ENCODE measurements at regions not wholly inside any gene's neighbourhood (a gene's known extent, or its start where the extent isn't known, plus 50 kb on each side); places are given as distances from the start of the nearest gene placed in this dataset.
"Not testable (repeated sequence)": the region's sequence is repeated elsewhere in the genome, so short reads cannot be mapped to it uniquely, and the experiment has no call there.

DNA sequence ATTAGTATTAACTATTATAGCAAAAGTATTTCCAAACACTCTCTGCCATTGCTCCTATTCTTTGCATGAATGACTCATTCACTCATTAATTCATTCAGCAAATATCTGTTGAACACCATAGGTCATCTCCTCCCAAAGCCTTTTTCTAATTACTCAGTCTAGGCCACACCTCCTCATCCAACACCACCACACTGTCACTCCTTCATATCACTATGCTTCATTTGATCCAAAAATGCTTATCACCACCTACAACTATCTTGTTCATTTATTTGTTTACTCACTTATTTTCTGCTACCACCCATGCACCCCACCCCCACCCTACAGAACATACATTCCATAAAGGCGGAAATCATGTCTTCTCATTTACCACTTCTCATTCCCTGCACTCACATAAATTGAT lies 94.4 kb upstream of the TNFSF4 start:
- no peak for FAIRE-seq

DNA sequence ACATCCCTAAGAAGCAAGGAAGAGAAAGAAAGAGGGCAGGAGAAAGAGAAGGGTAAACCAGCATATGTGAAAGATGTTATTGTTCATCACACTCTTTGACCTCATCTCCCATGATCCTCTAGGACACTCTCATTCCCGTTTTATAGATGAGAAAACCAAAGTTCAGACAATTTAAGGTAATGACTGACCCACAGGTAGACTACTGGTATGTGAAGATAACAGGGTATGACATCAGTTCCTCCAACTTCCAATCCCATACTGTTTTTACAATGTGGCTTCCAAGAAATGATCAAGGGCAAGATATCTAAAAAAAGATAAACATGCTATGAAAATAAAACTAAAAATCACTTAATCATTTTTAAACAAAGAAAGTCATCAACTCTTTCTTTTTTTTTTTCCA lies 95.2 kb upstream of the TNFSF4 start:
- no peak for FAIRE-seq

DNA sequence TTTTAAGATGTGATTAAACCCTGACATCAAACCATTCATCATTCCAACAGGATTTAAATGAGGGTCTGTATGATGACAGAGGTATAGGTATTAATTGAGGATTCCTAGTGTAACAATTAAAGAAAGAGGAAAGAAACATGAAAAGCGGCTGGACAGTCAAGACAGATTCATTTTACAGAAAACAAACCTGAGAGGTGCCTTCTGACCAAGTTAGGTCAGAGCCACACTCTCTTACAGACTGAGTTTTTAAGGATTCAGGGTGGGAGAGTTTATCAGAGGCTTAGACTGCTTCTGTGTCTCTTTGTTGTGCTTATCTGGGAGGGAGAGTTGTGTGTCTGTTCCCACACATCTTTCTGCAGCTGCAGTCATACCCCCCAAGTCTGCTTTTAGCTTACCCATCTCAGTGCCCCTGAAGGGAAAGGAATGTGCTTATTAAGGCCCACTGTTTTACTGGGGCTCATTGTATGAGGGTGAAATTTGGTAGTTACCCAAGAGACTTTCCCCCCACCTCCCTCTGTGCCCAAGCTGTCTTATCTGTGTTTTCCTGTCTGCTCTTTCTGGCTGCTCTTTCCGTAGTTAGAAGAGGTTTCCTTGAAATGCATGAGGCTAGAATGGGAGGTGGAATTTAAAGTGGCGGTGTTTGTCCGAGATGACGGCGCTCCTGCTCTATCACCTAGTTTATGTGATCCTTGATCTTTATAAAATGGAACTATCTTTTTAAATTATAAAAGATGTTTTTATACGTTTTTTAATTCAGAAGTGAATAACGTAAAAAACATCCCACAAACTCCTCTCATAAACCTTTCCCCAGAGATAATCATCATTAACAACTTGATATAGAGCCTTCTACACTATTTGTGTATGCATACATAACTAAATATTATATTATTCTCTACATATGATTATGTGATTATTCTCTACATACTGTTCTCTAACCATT lies 96.0 kb upstream of the TNFSF4 start:
- no peak for FAIRE-seq

DNA sequence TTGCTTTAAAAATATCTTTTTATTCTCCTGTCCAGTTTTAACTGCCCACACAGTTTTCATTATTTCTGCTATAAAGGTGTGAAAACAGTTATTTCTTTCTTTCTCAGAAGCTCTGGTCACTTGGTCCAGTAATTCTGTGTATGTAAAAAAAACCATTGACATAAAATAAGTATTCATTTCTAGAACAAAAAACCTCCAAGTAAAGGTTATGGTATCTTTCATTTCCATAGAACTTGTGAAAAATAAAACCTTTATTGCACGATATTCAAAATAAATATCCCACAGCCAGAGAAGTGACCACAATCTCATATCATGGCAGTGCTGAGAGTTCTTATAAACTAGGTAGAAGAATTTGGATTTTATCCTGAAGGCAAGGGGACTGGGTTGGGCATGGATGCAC lies 96.9 kb upstream of the TNFSF4 start:
- no peak for FAIRE-seq

DNA sequence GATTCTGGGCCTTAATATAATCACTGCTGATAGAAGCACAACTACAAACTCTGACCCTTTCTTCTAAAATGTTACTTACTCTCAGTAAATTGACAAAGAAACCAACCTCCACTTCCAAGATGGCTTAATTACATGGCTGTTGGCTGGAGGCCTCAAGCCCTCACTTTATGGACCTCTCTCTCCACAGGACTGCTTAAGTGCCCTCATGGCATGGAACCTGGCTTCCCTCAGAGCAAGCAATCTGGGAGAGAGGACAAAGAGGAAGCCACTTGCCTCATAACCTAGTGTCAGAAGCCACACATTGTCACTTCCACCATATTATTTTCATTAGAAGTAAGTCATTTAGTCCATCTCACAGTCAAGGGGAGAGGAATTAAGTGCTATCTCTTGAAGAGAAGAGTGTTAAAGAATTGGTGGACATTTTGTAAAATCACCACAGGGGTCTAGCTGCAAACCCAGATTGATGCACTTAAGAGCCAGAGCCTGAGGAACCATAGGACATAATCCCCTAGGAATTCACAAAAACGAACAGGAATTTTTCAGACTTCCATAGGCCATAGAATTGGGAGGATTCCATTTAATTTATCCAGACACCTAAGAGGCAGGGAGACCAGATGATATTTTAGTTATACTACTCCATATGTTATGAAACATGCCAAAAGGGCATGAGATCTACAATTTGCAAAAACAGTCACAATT lies 97.5 kb upstream of the TNFSF4 start:
- no peak for FAIRE-seq

DNA sequence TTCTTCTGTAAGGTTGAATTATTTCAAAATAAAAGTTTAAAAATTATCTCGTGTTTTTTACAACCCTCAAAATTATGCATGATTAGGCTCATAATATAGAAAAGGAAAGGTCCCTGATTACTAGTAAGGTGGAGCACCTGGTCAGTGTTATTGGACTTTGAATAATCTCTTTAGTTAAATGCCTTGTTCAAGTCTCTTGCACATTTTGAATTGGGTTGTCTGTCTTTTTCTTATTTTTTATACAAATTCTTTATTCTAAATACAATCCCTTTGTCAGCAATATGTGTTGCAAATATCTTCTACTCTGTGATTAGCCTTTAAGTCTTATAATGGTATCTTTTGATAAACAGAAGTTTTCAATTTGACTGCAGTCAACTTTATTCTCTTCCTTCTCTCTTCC lies 100.7 kb upstream of the TNFSF4 start:
- FAIRE-seq, result no peak

DNA sequence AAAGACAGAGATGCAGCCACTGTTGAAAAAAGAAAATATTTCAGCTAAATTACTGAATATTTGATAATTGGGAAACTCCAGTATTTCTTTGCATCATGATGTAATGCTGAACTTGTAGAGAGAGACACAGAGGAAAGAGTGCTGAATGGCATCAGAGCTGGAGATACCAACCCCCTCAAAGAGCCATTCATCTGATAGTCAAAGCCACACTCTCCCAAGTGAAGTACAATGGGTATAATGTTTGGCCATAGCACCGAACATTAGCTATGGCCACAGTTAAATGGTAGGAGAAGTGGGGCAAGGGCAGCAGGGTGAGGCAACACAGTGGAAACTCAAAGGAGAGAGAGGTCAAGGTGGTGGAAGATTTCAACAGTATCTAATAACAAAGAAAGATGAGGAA lies 107.5 kb upstream of the TNFSF4 start:
- FAIRE-seq, result no peak

DNA sequence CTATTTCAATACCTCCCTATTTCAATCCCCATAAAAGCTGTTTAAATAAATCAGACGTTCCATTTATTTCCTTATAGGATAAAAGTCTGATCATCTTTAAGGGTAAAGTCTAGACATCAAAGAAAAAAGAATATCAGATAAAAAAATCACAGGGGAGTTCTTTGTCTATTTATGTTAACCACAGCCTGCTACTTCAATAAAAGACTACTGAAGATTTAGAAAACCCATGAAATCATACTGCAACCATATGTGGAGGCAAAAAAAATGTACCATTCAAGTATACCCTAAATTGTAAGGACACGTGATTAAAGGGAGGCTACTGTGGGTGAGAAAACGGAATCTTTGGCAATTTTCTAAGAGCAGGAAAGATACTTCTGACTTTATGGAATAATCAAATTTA lies 108.2 kb upstream of the TNFSF4 start:
- no peak for FAIRE-seq

DNA sequence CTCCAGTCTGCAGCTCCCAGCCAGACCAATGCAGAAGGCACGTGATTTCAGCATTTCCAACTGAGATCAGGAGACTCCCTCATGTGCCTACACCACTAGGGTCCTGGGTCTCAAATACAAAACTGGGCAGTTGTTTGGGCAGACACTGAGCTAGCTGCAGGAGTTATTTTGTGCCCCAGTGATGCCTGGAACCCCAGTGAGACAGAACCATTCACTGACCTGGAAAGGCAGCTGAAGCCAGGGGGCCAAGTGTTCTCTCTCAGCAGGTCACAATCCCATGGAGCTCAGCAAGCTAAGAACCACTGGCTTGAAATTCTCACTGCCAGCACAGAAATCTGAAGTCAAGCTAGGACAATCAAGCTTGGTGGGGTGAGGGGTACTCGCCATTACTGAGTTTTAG lies 111.7 kb upstream of the TNFSF4 start:
- no peak for FAIRE-seq

DNA sequence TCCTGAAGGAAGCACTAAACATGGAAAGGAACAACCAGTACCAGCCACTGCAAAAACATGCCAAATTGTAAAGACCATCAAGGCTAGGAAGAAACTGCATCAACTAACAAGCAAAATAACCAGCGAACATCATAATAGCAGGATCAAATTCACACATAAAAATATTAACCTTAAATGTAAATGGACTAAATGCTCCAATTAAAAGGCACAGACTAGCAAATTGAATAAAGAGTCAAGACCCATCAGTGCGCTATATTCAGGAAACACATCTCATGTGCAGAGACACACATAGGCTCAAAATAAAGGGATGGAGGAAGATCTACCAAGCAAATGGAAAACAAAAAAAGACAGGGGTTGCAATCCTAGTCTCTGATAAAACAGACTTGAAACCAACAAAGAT lies 117.2 kb upstream of the TNFSF4 start:
- FAIRE-seq, result not testable (repeated sequence)

DNA sequence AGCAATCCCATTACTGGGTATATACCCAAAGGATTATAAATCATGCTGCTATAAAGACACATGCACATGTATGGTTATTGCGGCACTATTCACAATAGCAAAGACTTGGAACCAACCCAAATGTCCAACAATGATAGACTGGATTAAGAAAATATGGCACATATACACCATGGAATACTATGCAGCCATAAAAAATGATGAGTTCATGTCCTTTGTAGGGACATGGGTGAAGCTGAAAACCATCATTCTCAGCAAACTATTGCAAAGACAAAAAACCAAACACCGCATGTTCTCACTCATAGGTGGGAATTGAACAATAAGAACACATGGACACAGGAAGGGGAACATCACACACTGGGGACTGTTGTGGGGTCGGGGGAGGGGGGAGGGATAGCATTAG lies 120.9 kb upstream of the TNFSF4 start:
- FAIRE-seq, result not testable (repeated sequence)

DNA sequence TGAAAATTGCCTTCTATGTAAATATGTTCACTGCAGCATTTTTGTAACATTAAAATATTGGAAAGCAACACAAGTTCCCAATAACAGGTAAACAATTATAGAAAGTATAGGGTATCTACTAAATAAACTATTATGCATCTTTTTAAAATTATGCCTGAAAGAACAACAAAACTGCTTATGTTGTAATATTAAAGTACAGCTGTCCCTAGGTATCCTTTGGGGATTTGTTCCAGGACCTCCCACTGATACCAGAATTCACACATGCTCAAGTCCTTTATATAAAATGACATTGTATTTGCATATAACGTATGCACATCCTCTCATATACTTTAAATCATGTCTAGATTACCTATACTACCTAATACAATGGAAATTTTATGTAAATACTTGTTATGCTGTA lies 121.8 kb upstream of the TNFSF4 start:
- no peak for FAIRE-seq

DNA sequence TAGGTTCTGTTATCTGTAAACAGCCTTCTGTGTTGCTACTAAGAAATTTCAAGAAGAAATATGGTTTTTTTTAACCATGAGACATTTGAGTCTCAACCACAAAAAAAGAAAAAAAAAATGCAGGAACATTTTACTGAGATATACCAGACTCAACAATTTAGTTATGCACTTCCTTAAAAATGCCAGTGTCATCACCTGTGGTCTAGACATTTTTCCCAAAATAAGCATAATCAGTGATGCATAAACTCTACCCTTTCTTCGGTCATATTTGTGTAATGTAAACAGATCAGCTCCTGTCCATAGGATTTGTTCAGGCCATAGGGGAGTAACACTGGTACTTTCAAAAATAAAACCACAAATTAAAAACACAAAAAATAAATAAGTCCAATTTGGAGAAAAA lies 122.6 kb upstream of the TNFSF4 start:
- FAIRE-seq, result no peak

DNA sequence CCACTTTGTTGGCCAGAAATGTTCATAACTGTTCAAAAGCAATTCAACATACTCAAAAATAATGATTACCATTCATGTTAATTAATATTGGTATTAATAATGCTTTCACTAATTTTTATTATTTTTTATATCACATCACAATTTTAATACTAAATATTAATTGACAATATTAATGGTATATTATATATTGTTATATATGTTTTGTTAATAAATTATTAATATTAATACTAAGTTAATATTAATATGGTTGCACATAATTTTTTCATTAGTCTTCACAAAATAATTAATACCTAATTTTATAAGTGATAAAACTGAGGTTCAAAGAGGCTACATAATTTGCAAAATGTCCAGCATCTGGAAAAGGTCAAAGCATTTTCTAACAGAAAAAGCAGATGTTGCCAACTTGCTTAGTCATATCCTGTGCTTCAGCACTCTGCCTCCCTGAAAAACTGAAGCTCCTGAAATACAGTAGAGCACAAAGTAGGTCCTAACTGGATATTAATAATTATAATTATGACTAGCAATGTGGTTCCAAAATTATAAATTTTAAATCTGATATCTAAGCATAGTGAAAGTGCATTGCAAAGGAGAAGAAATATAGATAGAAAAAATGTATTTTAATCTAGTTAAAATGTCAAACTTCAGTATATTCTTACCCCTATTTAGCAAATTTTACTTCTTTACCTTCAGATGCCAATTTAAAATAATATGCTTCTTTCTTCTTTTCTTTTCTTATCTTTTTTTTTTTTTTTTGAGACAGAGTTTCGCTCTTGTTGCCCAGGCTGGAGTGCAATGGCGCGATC lies 123.2 kb upstream of the TNFSF4 start:
- FAIRE-seq, result peak; percentile 71

DNA sequence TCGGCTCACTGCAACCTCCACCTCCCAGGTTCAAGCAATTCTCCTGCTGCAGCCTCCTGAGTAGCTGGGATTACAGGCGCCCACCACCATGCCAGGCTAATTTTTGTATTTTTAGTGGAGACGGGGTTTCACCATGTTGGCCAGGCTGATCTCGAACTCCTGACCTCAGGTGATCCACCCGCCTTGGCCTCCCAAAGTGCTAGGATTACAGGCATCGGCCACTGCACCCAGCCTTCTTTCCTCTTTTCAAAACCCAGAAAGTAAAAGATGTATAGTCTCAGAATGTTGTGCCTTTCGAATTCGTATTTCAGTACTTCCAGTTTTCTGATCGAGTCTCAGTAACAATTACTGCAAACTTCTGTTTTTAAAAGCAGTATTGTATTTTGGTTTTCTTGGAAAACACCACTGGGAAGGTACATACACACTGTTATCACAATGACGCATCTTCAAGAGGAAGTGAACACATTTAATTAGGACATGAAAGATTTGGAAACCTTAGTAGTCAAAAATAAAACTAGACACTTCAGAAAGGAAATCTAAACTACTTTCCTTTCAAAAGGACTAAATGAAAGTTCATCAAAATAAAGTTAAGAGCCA lies 123.9 kb upstream of the TNFSF4 start:
- FAIRE-seq, result not testable (repeated sequence)

DNA sequence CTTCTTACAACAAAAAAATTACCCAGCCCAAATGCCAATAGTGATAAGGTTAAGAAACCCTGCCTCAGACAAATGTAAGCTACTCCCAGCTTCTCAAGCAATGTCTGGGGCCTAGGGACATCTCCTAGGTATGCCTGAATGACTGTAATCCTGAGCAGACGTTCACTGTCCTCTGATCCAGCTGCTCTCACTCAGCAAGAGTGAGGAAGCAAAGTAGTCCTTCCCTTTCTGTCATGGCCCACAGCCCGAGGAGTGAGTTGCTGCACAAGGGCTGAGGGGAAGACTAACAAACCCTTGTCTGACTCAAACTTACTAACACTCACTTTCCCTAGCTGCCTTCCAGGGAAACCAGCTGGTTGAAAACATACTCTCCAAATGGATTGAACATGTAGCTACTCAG lies 124.9 kb upstream of the TNFSF4 start:
- no peak for FAIRE-seq

DNA sequence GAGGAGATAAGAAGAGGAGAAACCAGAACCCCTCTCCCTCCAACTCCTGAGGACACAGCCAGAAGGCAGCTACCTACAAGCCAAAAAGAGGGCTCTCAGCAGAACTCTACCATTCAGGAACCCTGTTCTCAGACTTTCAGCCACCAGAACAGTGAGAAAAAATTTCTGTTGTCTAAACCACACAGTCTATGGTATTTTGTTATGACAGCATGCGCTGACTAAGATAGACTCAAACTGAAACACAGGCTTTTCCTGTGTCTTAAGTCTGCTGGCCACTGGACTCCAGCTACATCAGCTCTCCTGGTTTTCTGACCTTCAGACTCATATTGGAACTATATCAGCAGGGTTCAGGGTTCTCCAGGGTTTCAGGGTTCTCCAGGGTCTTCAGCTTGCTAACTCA lies 126.5 kb upstream of the TNFSF4 start:
- no peak for FAIRE-seq

DNA sequence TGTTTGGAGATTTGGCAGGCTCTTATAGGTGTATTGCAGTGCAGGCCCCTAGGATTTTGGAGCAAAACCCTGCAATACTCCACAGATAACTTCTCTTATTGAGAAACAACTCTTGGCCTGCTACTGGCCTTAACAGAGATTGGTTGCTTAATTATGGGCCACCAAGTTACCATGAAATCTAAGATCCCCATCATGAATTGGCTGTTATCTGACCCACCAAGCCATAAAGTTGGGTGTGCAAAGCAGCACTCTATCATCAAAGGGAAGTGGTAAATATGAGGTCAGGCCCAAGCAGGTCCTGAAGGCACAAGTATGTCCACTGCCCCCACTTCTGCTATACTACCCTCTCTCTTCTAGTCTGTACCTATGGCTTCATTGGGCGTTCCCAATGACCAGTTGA lies 130.0 kb upstream of the TNFSF4 start:
- no peak for FAIRE-seq

DNA sequence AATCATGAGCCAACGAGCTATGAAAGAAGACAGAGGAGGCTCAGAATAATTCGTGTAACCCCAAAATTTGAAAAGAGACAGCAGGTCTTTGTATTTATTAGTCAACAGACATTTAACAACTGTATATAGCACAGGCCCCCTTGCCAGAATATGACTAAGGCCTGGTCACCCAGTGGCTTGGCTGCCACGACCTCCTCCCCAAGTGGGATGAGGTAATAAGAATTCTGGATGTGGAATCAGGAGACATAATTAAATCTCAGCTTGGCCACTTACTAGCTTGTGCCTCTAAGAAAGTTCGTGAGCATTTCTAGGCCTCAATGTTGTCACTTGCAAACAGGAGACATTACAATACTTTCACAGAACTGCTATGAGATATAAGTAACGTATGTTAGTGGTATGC lies 134.2 kb upstream of the TNFSF4 start:
- FAIRE-seq, result no peak

DNA sequence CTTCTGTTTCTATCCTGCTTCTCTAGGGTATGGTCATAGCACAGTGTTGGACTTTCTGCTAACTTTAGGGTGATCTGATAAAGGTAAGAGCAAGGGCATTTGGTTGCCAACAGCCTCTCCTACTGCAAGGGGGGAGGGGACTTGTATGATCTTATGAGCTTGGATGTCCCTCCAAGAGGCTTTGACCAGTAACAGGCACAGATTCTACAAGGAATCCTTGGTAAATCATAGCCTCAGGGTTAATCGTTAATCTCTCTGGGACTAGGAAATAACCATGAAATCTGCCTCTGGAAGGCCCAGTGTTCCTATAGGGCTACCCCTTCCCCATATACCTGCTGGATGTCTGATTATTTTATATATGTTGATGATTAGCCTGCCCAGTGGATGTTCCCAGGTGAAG lies 134.8 kb upstream of the TNFSF4 start:
- FAIRE-seq, result no peak

DNA sequence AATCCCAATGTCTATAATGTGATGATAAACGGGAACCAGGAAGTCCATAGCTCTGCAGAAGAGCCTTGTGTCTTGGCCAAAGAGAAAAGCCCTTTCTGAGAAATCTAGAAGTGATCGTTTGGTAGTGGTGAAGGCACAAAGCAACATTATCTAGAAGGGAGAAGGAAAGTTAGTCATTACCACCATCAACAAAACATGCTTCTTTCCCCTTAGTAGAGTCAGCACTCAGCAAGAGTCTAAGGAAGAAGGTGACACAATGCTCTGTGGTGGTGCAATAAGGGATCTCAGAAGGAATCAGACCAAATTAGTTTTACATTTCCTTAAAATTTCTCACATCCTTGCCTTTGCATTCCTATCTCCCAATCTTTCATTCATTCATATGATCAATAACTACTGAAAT lies 134.4 kb upstream of the PRDX6 start:
- no peak for FAIRE-seq

DNA sequence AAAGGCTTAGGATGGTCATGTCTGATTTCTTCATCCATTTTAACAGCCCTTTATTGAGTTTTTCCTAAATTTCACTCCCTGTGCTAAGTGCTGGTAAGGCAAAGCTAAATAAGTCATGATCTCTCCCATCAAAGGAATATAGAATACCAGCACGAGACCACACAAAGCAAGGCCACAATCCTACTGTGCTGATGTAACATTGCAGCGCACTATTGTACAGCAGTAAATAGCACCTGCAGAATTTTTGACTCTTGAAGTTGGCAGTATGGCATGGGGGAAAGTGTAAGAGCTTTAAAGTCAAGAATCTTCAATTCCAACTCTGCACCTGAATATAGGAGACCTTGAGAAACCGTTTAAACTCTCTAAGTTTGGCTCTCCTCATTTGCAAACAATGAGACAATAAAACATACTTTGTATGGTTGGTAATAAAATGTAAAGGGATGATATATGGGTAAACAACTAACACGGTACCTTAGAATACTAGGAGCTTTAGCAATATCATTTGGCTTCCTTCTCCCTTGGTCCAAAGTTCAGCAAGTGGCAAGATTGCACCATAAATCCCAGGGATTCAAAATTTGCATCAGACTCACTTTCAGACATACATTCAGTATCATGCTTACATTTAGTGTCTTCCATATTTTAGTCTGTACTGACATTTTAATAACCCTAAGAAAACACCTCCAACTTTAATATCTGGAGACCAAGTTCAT lies 132.9 kb upstream of the PRDX6 start:
- no peak for FAIRE-seq
